Loucy (cell line): ENCODE measurements at regions not wholly inside any gene's neighbourhood (a gene's known extent, or its start where the extent isn't known, plus 50 kb on each side); places are given as distances from the start of the nearest gene placed in this dataset.
"Not testable (repeated sequence)": the region's sequence is repeated elsewhere in the genome, so short reads cannot be mapped to it uniquely, and the experiment has no call there.

Experiments
- EZH2phosphoT487 ChIP-seq: fragments of 200-600 bp; IDR thresholded peaks from 2 replicates; pipeline ENCODE4 v1.6.1; 2018; ENCODE audit warnings: antibody characterized with exemption, mild to moderate bottlenecking, moderate library complexity, borderline replicate concordance
- TF ChIP-seq, protein P1 (sequence below): fragments of 200-600 bp; sonication (generic); conservative IDR thresholded peaks from 2 replicates; pipeline ENCODE4 v1.5.1; 2014; ENCODE audit warnings: mild to moderate bottlenecking, antibody characterized with exemption, low read length

DNA sequence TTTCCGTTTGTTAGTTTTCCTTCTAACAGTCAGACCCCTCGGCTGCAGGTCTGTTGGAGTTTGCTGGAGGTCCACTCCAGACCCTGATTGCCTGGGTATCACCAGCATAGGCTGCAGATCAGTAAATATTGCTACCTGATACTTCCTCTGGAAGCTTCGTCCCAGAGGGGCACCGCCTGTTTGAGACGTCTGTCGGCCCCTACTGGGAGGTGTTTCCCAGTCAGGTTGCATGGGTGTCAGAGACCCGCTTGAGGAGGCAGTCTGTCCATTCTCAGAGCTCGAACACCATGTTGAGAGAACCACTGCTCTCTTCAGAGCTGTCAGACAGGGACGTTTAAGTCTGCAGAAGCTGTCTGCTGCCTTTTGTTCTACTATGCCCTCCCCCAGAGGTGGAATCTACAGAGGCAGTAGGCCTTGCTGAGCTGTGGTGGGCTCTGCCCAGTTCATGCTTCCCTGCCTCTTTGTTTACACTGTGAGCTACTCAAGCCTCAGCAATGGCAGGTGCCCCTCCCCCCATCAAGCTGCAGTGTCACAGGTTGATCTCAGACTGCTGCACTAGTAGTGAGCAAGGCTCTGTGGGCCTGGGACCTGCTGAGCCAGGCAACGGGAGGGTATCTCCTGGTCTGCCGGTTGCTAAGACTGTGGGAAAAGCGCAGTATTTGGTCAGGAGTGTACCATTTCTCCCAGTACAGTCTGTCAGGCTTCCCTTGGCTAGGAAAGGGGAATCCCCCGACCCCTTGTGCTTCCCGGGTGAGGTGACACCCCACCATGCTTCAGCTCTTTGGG, 74.4 kb upstream of the TOP3B start:
- TF ChIP-seq, protein P1, sequence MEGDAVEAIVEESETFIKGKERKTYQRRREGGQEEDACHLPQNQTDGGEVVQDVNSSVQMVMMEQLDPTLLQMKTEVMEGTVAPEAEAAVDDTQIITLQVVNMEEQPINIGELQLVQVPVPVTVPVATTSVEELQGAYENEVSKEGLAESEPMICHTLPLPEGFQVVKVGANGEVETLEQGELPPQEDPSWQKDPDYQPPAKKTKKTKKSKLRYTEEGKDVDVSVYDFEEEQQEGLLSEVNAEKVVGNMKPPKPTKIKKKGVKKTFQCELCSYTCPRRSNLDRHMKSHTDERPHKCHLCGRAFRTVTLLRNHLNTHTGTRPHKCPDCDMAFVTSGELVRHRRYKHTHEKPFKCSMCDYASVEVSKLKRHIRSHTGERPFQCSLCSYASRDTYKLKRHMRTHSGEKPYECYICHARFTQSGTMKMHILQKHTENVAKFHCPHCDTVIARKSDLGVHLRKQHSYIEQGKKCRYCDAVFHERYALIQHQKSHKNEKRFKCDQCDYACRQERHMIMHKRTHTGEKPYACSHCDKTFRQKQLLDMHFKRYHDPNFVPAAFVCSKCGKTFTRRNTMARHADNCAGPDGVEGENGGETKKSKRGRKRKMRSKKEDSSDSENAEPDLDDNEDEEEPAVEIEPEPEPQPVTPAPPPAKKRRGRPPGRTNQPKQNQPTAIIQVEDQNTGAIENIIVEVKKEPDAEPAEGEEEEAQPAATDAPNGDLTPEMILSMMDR: not testable (repeated sequence)
- TF ChIP-seq EZH2phosphoT487: not testable (repeated sequence)
